Liver (tissue), 3 donors: ENCODE measurements at regions not wholly inside any gene's neighbourhood (a gene's known extent, or its start where the extent isn't known, plus 50 kb on each side); places are given as distances from the start of the nearest gene placed in this dataset.

Experiments used
- ATF3 ChIP-seq: IDR thresholded peaks from 2 replicates; pipeline ENCODE4 v1.6.1; 2016; ENCODE audit warnings: antibody characterized with exemption
- CTCF ChIP-seq: fragments of 150-350 bp; IDR thresholded peaks from 2 replicates; pipeline ENCODE4 v1.5.1; 2017; ENCODE audit warnings: improper control_type of control experiment, low read depth, low read length; ENCODE audit not compliant: missing input control
- EGR1 ChIP-seq, 2 donors: IDR thresholded peaks; 2 replicates each; pipeline ENCODE4 v1.6.1; 2016 to 2018; ENCODE audit warnings: antibody characterized with exemption in 2 of 2, low read depth in 2 of 2
- HNF4A ChIP-seq, 2 donors: conservative IDR thresholded peaks; 2 replicates each; pipeline ENCODE4 v1.6.1; 2016; ENCODE audit warnings: antibody characterized with exemption in 2 of 2, mild to moderate bottlenecking in 2 of 2
- JUND ChIP-seq, 2 donors: IDR thresholded peaks; 2 replicates each; pipeline ENCODE4 v1.6.1; 2016; ENCODE audit warnings: antibody characterized with exemption in 2 of 2
- MAX ChIP-seq: IDR thresholded peaks from 2 replicates; pipeline ENCODE4 v1.6.1; 2016; ENCODE audit warnings: antibody characterized with exemption
- TAF1 ChIP-seq: conservative IDR thresholded peaks from 2 replicates; pipeline ENCODE4 v1.6.1; 2016; ENCODE audit warnings: antibody characterized with exemption, mild to moderate bottlenecking
- donor health status: healthy.
- donor health status: healthy.

- TF ChIP-seq CTCF (no peak), JUND (IDR thresholded peaks at IDR 0.05) (no peak), HNF4A (conservative IDR thresholded peaks at IDR 0.05) (no peak), TAF1 (no peak), MAX (no peak), ATF3 (no peak), EGR1 (IDR thresholded peaks at IDR 0.05; ENCODE audit: low read depth in 2 of 2) (no peak)
Measured at GRCh38 chr5:89043676-89044075, 160.7 kb upstream of the MEF2C start.
